Left ventricle myocardium inferior (tissue), 1 donor: ENCODE measurements at regions not wholly inside any gene's neighbourhood (a gene's known extent, or its start where the extent isn't known, plus 50 kb on each side); places are given as distances from the start of the nearest gene placed in this dataset.
"Not testable (repeated sequence)": the region's sequence is repeated elsewhere in the genome, so short reads cannot be mapped to it uniquely, and the experiment has no call there.

ENCODE experiments used
- DNase-seq: peaks from one replicate; pipeline ENCODE4 v3.0.0-alpha.2; 2020
- H3K27ac ChIP-seq: fragments of 200-600 bp; replicated peaks from 2 replicates; pipeline ENCODE4 v1.8.0; 2021
- H3K27me3 ChIP-seq: fragments of 200-600 bp; 2 replicates; pipeline ENCODE4 v1.8.0; 2021; ENCODE audit warnings: low read depth
- H3K36me3 ChIP-seq: fragments of 200-600 bp; 2 replicates; pipeline ENCODE4 v1.8.0; 2021
- H3K4me1 ChIP-seq: fragments of 200-600 bp; 2 replicates; pipeline ENCODE4 v1.8.0; 2021
- H3K4me3 ChIP-seq: fragments of 200-600 bp; 2 replicates; pipeline ENCODE4 v1.8.0; 2021; ENCODE audit warnings: mild to moderate bottlenecking, moderate library complexity
- H3K9me3 ChIP-seq: fragments of 200-600 bp; replicated peaks from 2 replicates; pipeline ENCODE4 v1.8.0; 2021
- intact Hi-C: fragments of 100-400 bp; cut with micrococcal nuclease; formaldehyde crosslinking; loops from one replicate; pipeline ENCODE4 v1.11.0; 2022
- TF ChIP-seq, protein P1 (sequence below): fragments of 200-600 bp; IDR thresholded peaks from 2 replicates; pipeline ENCODE4 v1.8.0; 2021; ENCODE audit warnings: antibody characterized with exemption, mild to moderate bottlenecking, borderline replicate concordance
- donor health status: DM: no; HTN: yes; CAD: no; lungs with severe emphysema.

DNA sequence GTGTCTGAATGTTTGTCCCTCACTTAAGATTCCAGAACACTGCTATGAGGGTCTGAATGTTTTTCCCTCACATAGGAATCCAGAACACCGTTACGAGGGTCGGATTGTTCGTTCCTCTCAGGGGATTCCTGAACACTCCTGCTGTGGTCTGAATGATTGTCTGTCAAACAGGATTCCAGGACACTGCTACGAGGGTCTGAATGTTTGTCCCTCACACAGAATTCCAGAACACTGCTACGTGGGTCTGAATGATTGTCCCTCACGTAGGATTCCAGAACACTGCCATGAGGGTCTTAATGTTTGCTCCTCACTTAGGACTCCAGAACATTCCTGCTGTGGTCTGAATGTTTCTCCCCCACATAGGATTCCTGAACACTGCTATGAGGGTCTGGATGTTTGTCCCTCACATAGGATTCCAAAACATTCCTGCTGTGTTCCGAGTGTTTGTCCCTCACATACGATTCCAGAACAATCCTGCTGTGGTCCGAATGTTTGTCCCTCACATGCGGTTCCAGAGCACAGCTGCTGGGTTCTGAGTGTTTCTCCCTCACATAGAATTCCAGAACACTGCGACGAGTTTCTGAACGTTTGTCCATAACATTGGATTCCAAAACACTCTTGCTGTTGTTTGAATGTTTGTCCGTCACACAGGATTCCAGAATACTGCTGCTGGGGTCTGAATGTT lies 199.5 kb downstream of the FOXD4L6 start:
- no peak for DNase-seq
- Histone ChIP-seq H3K4me3 (no peak overlapping the region), H3K27ac (no peak overlapping the region), H3K4me1 (no peaks in the 10 kb centered on the region), H3K36me3 (no peaks in the 10 kb centered on the region), H3K9me3 (peaks cover 92% of the 10 kb centered on the region), H3K27me3 (no peaks in the 10 kb centered on the region)
- intact Hi-C loops: no loop called here
- TF ChIP-seq, protein P1, sequence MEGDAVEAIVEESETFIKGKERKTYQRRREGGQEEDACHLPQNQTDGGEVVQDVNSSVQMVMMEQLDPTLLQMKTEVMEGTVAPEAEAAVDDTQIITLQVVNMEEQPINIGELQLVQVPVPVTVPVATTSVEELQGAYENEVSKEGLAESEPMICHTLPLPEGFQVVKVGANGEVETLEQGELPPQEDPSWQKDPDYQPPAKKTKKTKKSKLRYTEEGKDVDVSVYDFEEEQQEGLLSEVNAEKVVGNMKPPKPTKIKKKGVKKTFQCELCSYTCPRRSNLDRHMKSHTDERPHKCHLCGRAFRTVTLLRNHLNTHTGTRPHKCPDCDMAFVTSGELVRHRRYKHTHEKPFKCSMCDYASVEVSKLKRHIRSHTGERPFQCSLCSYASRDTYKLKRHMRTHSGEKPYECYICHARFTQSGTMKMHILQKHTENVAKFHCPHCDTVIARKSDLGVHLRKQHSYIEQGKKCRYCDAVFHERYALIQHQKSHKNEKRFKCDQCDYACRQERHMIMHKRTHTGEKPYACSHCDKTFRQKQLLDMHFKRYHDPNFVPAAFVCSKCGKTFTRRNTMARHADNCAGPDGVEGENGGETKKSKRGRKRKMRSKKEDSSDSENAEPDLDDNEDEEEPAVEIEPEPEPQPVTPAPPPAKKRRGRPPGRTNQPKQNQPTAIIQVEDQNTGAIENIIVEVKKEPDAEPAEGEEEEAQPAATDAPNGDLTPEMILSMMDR: no peak

DNA sequence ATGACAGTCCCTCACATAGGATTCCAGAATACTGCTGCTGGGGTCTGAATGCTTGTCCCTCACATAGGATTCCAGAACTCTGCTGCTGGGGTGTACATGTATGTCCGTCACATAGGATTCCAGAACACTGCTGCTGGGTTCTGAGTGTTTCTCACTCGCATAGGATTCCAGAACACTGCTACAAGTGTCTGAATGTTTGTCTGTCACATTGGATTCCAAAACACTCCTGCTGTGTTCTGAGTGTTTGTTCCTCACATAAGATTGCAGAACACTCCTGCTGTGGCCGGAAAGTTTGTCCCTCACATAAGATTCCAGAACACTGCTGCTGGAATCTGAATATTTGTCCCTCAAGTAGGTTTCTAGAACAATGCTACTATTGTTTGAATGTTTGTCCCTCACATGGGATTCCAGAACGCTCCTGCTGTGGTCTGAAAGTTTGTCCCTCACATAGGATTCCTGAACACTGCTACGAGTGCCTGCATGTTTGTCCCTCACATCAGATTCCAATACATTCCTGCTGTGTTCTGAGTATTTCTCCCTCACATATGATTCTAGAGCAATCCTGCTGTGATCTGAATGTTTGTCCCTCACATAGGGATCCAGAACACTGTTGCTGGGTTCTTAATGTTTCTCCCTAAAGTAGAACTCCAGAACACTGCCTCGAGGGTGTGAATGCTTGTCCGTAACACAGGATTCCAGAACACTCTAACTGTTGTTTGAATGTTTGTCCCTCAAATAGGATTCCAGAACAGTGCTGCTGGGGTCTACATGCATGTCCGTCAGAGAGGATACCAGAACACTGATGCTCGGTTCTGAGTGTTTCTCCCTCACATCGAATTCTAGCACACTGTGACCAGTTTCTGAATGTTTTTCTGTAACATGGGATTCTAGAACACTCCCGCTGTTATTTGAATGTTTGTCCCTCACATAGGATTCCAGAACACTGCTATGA lies 200.4 kb downstream of the FOXD4L6 start:
- intact Hi-C loops: no loop called here
- Histone ChIP-seq H3K27me3 (no peaks in the 10 kb centered on the region), H3K36me3 (no peaks in the 10 kb centered on the region), H3K27ac (no peak overlapping the region), H3K4me3 (no peak overlapping the region), H3K9me3 (peaks cover 92% of the 10 kb centered on the region), H3K4me1 (no peaks in the 10 kb centered on the region)
- TF ChIP-seq, protein P1: no peak
- no peak for DNase-seq

DNA sequence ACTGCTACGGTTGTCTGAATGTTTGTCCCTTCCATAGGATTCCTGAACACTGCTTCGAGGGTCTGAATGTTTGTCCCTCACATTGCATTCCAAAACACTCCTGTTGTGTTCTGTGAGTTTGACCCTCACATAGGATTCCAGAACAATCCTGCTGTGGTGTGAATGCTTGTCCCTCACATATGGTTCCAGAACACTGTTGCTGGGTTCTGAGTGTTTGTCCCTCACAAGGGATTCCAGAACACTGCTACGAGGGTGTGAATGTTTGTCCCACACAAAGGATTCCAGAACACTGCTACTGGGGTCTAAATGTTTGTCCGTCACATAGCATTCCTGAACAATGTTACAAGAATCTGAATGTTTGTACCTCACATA lies 201.2 kb downstream of the FOXD4L6 start:
- peaks cover 96% of the 10 kb centered on the region for H3K9me3 ChIP-seq

GRCh38 chr9:40926404-40927259 lies 201.8 kb downstream of the FOXD4L6 start:
- no peak for DNase-seq
- no peak overlapping the region for H3K27ac ChIP-seq
- H3K36me3 ChIP-seq: no peaks in the 10 kb centered on the region
- no peaks in the 10 kb centered on the region for H3K4me1 ChIP-seq
- no peaks in the 10 kb centered on the region for H3K27me3 ChIP-seq
- peaks cover 97% of the 10 kb centered on the region for H3K9me3 ChIP-seq
- intact Hi-C loops: no loop called here
- no peak overlapping the region for H3K4me3 ChIP-seq
- TF ChIP-seq, protein P1: no peak

More for the DNA sequence above, 201.2 kb downstream of the FOXD4L6 start:
- DNase-seq: no peak
- Histone ChIP-seq H3K27ac (no peak overlapping the region), H3K4me3 (no peak overlapping the region), H3K27me3 (no peaks in the 10 kb centered on the region), H3K36me3 (no peaks in the 10 kb centered on the region), H3K4me1 (no peaks in the 10 kb centered on the region)
- intact Hi-C loops: no loop called here
- TF ChIP-seq, protein P1: no peak

DNA sequence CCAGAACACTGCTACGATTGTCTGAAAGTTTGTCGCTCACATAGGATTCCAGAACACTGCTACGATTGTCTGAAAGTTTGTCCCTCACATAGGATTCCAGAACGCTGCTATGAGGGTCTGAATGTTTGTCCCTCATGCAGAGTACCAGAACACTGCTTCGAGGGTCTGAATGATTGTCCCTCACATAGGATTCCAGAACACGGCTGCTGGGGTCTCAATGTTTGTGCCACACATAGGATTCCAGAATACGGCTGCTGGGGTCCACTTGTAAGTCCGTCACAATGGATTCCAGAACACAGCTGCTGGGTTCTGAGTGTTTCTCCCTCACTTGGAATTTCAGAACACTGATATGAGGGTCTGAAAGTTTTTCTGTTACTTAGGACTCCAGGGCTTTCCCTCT lies 203.3 kb downstream of the FOXD4L6 start:
- Histone ChIP-seq H3K4me1 (no peaks in the 10 kb centered on the region), H3K9me3 (peaks cover 97% of the 10 kb centered on the region), H3K4me3 (no peak overlapping the region), H3K27me3 (no peaks in the 10 kb centered on the region), H3K36me3 (no peaks in the 10 kb centered on the region), H3K27ac (no peak overlapping the region)
- TF ChIP-seq, protein P1: no peak
- DNase-seq: no peak
- intact Hi-C loops: no loop called here

DNA sequence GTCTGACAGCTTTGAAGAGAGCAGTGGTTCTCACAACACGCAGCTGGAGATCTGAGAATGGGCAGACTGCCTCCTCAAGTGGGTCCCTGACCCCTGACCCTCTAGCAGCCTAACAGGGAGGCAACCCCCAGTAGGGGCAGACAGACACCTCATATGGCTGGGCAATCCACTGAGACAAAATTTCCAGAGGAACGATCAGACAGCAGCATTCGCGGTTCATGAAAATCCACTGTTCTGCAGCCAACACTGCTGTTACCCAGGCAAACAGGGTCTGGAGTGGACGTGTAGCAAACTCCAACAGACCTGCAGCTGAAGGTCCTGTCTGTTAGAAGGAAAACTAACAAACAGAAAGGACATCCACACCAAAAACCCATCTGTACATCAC lies 212.1 kb downstream of the FOXD4L6 start:
- intact Hi-C loops, H3K27ac ChIP-seq, H3K27me3 ChIP-seq, DNase-seq, H3K4me3 ChIP-seq, H3K4me1 ChIP-seq: not testable (repeated sequence)
- Histone ChIP-seq H3K36me3 (peaks cover 46% of the 10 kb centered on the region), H3K9me3 (peaks cover 94% of the 10 kb centered on the region)

DNA sequence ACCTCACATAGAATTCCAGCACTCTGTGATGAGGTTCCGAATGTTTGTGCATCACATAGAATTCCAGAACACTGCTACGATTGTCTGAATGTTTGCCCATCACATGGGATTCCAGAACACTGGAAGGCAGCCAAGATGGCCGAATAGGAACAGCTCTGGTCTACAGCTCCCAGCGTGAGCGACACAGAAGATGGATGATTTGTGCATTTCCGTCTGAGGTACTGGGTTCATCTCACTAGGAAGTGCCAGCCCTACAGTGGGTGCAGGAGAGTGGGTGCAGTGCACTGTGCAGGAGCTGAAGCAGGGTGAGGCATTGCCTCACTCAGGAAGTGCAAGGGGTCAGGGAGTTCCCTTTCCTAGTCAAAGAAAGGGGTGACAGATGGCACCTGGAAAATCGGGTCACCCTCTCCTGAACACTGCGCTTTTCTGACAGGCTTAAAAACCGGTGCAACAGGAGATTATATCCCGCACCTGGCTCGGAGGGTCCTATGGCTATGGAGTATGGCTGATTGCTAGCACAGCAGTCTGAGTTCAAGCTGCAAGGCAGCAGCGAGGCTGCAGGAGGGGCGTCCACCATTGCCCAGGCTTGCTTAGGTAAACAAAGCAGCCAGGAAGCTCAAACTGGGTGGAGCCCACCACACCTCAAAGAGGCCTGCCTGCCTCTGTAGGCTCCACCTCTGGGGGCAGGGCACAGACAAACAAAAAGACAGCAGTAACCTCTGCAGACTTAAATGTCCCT lies 212.7 kb downstream of the FOXD4L6 start:
- peaks cover 94% of the 10 kb centered on the region for H3K9me3 ChIP-seq
- H3K36me3 ChIP-seq: peaks cover 46% of the 10 kb centered on the region
- intact Hi-C loops, H3K4me1 ChIP-seq, DNase-seq, H3K27ac ChIP-seq, H3K27me3 ChIP-seq, H3K4me3 ChIP-seq: not testable (repeated sequence)
